Fibroblast of lung (primary cell): ENCODE measurements at regions not wholly inside any gene's neighbourhood (a gene's known extent, or its start where the extent isn't known, plus 50 kb on each side); places are given as distances from the start of the nearest gene placed in this dataset.

Experiments used
- CTCF ChIP-seq, 2 donors: IDR thresholded peaks in 1 of 2; conservative IDR thresholded peaks in 1 of 2; 1 replicate in 1 of 2; 2 replicates in 1 of 2; pipeline ENCODE4 v1.5.1; 2011 to 2012; ENCODE audit warnings: low read length in 2 of 2, control low read depth in 1 of 2, inconsistent platforms in 1 of 2, low read depth in 1 of 2, mild to moderate bottlenecking in 1 of 2
- EZH2 ChIP-seq: IDR thresholded peaks from 2 replicates; pipeline ENCODE4 v1.5.1; 2012; ENCODE audit warnings: low read length, control low read depth, mild to moderate bottlenecking; ENCODE audit errors: missing control alignments

GRCh38 chr3:98688363-98688762 lies 74.8 kb upstream of the ST3GAL6 start:
- TF ChIP-seq CTCF (conservative IDR thresholded peaks at IDR 0.05 in 1 of 2, IDR thresholded peaks at IDR 0.05 in 1 of 2; ENCODE audit: low read depth in 1 of 2, low read length in 2 of 2) (no peak), EZH2 (no peak)
